ENCODE measurements at regions not wholly inside any gene's neighbourhood (a gene's known extent, or its start where the extent isn't known, plus 50 kb on each side); places are given as distances from the start of the nearest gene placed in this dataset.
"Not testable (repeated sequence)": the region's sequence is repeated elsewhere in the genome, so short reads cannot be mapped to it uniquely, and the experiment has no call there.

GRCh38 chr3:72288955-72289691 is 504.2 kb upstream of the PROK2 start:
- no peak for DNase-seq

GRCh38 chr3:72287956-72288355 is 503.0 kb upstream of the PROK2 start:
- no peak for DNase-seq

DNA sequence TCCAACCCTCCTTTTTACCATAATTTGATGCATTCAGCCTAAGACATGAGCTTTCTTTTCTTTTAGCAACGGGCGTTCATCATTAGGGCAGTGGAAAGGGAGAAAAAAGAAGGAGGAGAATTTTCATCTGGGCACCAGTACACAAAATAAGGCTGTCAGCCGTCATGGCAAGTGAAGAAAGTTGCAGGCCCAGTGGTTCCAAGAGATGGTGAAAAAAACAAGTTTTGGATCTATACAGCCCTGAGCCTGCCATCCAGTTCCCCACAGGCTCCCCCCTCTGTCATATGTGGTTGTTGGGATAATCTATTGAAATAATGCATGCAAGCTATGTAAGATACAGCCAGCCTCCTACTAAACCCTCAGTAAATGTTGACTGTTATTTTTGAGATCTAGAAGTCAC is 500.6 kb upstream of the PROK2 start:
- DNase-seq = no peak

- DNase-seq = no peak
These were observed 499.5 kb upstream of the PROK2 start for GRCh38 chr3:72284471-72284870.

GRCh38 chr3:72282918-72283317 is 498.0 kb upstream of the PROK2 start:
- DNase-seq = no peak

- DNase-seq = no peak
These were observed 496.6 kb upstream of the PROK2 start for GRCh38 chr3:72281551-72281950.

DNA sequence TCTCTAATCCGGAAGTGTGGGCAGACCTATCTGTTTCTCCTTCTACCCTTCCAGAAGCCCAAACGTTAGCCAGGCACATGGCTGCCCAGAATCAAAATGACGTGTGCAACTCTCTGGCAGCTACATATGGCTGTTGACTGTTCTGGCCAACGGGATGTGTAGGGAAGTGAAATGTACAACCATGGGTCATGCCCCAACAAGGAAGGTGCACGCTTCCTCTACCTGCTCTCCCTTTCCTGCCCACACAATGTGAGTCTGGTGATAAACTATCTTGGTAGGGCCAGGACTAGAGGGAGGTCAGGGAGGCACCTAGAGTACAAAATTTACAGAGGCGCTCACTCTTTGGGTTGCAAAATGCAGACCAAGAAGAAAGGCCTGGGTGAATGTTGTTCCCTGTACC is 495.9 kb upstream of the PROK2 start:
- no peak for DNase-seq

GRCh38 chr3:72279631-72280041 is 494.7 kb upstream of the PROK2 start:
- DNase-seq = no peak

GRCh38 chr3:72279068-72279604 is 494.2 kb upstream of the PROK2 start:
- no peak for DNase-seq

GRCh38 chr3:72278349-72279067 is 493.6 kb upstream of the PROK2 start:
- DNase-seq = no peak

GRCh38 chr3:72277710-72278109 is 492.8 kb upstream of the PROK2 start:
- DNase-seq = no peak

DNA sequence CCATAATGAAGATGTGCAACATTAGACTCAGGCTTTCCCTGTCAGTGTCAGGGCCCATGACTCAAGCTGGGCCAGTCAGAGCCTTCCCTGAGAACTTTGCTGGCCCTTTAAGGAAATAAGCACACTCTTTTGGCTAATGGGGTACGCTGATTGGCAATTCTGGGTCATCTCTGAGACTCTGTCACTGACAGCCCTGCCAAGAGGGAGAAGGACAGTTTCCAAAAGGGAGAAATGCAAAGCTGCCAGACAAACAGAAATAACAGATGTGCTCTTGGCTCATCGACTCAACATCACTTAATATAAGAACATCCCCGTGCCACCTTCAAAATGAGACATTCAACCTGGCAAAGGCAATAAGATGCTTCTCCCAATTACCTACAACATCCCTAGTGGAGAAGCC is 491.9 kb upstream of the PROK2 start:
- DNase-seq = no peak

GRCh38 chr3:72275331-72275751 is 490.4 kb upstream of the PROK2 start:
- no peak for DNase-seq

GRCh38 chr3:72274493-72275330 is 489.8 kb upstream of the PROK2 start:
- peak; percentile 42 for DNase-seq

DNA sequence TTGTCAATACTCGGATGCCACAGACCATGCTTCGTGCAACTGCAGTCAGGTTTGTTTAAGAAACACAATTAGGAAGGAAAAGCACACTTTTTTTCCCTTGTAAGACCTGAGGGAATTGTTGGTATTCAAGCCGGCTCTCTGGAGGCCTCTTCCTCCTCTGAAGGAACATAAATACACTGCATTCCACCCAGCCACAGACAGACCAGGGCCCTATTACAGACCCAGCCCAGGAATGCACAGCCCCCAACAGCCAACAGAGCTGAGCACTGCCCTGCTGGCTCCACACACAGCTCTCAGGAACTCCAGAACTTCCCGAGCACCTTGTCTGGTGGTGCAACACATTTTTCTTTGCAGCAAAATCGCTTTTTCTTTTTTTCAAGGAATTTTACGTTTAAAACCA is 488.7 kb upstream of the PROK2 start:
- DNase-seq = no peak

DNA sequence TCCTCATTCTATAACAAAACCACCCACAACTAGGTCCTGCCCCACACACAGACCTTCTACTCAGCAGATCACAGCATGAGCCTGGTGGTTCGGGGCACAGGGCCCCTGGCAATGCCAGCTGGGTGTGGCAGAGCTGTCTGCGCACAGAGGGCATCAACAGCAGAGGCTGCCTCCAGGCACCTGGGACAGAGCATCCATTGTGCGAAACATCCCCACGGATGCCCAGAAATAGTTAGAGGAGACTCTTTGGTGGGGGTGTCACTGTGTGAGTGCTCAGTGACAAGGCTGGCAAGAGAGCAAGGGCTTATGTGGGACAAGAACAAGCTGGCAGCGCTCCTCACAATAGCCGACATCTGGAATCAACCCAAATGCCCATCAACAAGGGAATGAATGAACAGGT is 487.4 kb upstream of the PROK2 start:
- no peak for DNase-seq

DNA sequence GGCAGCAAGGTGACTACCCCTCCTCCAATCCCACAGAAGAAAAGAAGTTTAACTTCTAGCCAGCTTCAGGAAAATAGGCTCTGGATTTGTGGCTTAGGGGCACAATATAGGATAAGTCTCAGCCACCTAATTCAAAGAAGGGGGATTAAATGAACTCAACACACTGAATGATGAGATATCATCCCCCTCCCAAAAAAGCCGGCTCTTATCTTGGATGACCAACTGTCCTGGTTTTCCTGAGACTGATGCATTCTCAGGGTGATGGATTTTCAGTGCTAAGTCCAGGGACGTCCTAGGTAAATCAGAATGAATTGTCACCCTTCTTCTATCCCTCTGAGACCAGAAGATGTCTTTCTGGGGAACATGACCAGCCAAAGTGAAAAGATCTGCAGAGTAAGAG is 487.0 kb upstream of the PROK2 start:
- DNase-seq = no peak

DNA sequence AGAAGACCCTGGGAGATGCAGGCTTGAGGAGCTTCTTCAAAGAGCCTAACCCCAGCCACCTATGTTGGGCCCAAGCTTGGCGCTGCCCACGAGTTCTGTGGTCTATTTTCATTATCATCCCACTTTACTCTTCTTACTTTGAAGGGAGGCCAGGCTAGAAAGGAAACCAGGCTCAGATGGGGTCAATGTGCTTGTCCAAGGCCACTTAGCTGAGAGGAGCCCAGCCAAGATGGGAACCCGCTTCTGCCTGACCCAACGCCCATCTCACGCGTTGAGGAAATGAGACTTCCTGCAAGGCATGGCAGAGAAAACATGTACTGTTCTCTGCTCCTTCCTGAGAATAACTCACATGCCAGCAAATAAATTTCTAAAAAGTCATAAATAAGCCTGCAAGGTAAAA is 486.3 kb upstream of the PROK2 start:
- no peak for DNase-seq

DNA sequence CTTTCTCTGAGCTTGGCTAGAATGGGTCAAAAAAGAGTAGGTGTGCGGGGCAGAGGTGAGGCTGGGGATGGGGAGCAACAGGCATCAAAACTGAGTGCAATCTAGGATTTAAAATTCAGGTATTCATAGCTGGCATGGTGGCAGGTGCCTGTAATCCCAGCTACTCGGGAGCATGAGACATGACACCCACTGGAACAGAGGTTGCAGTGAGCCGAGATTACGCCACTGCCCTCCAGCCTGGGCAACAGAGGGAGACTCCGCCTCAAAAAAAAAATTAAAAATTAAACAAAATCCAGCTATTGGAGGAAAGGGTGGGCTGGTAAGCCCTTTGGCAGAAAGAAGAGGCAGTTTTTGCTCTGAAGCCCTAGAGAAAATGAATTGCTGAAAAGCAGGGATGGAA is 485.8 kb upstream of the PROK2 start:
- no peak for DNase-seq

DNA sequence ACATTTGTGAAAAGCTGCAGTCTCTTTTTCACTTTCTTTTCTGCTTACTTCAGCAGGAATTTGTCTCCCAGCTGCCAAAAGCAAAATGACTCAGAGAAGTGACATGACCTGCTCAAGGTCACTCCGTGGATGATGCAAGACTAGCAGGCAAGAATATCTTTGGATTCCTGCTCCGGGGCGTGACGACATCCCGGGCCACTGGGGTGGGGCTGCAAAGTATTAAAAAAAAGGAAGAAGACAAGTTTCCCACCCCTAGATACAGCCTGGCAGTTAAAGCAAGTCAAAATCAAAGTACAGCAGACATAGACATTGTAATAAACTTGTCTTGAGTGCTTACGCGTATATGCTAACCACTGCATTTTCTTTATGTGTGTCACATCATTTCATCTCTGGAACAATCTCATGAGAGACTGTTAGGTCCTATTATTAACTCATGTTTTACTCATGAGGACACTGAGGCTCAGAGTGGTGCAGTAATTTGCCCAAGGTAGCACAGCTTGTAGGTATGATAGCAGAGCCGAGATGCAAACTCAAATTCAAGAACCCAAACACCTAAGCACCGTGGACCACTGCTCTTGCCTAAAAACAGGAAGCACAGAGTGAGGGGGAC is 485.2 kb upstream of the PROK2 start:
- DNase-seq = no peak

DNA sequence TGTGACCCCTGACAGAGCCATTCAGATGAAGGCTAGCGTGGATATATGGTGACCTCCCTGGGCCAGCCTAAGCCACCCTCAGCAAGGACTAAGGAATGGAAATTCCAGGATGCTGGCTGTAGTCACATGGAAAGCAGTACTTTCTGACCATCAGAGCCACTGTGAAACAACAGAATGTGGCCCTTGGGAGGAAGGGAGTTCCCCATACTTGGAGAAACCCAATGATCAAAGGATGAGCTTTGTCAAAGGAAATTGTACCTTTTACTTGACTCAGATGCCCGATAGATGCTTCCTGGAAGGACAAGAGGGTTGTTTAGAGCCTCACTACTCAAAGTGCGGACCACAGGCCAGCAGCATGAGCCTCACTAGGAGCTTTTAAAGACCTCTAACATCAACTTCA is 484.5 kb upstream of the PROK2 start:
- no peak for DNase-seq

- not testable (repeated sequence) for DNase-seq
These were observed 482.1 kb upstream of the PROK2 start for GRCh38 chr3:72266921-72267524.

GRCh38 chr3:72266016-72266370 is 481.0 kb upstream of the PROK2 start:
- DNase-seq = no peak

All from NCI-H1694 (cell line).